GM23338 (cell line): ENCODE measurements at regions not wholly inside any gene's neighbourhood (a gene's known extent, or its start where the extent isn't known, plus 50 kb on each side); places are given as distances from the start of the nearest gene placed in this dataset.

Experiments
- ATAC-seq: fragments of 200-7000 bp; cut with Tn5 transposase; 3 replicates; pipeline ENCODE4 v1.9.1; 2020
- DNase-seq: peaks from one replicate; pipeline ENCODE4 v3.0.0-alpha.2; 2015; ENCODE audit warnings: low spot score
- H2AFZ ChIP-seq: fragments of 200-600 bp; sonication (generic); 2 replicates; pipeline ENCODE4 v1.8.0; 2016; ENCODE audit warnings: antibody characterized with exemption, mild to moderate bottlenecking, moderate library complexity
- H3F3A ChIP-seq: fragments of 200-600 bp; sonication (generic); replicated peaks from 2 replicates; pipeline ENCODE4 v1.8.0; 2017; ENCODE audit warnings: antibody characterized with exemption, mixed run types, low read depth
- H3K27ac ChIP-seq: fragments of 200-600 bp; sonication (generic); 2 replicates; pipeline ENCODE4 v1.6.1; 2016; ENCODE audit warnings: low read depth
- H3K27me3 ChIP-seq: fragments of 200-600 bp; sonication (generic); 2 replicates; pipeline ENCODE4 v1.8.0; 2016; ENCODE audit warnings: mild to moderate bottlenecking, mixed run types, moderate library complexity; ENCODE audit not compliant: insufficient read depth
- H3K36me3 ChIP-seq: fragments of 200-600 bp; sonication (generic); 2 replicates; pipeline ENCODE4 v1.8.0; 2016; ENCODE audit warnings: mild to moderate bottlenecking; ENCODE audit not compliant: insufficient read depth
- H3K4me1 ChIP-seq: fragments of 200-600 bp; sonication (generic); 2 replicates; pipeline ENCODE4 v1.8.0; 2016; ENCODE audit warnings: mild to moderate bottlenecking, moderate library complexity; ENCODE audit not compliant: insufficient read depth
- H3K4me2 ChIP-seq: fragments of 200-600 bp; sonication (generic); 2 replicates; pipeline ENCODE4 v1.7.1; 2017; ENCODE audit warnings: mixed run types
- H3K4me3 ChIP-seq: fragments of 200-600 bp; sonication (generic); 2 replicates; pipeline ENCODE4 v1.6.1; 2016; ENCODE audit warnings: mixed run types
- H3K79me2 ChIP-seq: fragments of 200-600 bp; sonication (generic); replicated peaks from 2 replicates; pipeline ENCODE4 v1.8.0; 2017; ENCODE audit warnings: mild to moderate bottlenecking; ENCODE audit not compliant: insufficient read depth
- H3K9me2 ChIP-seq: fragments of 200-600 bp; sonication (generic); 2 replicates; pipeline ENCODE4 v1.8.0; 2017; ENCODE audit not compliant: insufficient read depth
- H4K20me1 ChIP-seq: fragments of 200-600 bp; sonication (generic); replicated peaks from 2 replicates; pipeline ENCODE4 v1.8.0; 2017; ENCODE audit warnings: mild to moderate bottlenecking; ENCODE audit not compliant: insufficient read depth
- H3K27ac Mint-ChIP-seq: 2 replicates; pipeline ENCODE4 v1.8.0; 2020; ENCODE audit warnings: inconsistent platforms, mild to moderate bottlenecking, moderate library complexity, mixed read lengths
- H3K27me3 Mint-ChIP-seq: 3 replicates; pipeline ENCODE4 v1.8.0; 2022; ENCODE audit warnings: low read depth, mild to moderate bottlenecking, moderate library complexity, mixed read lengths, inconsistent platforms; ENCODE audit not compliant: insufficient read depth, poor library complexity
- H3K36me3 Mint-ChIP-seq: 3 replicates; pipeline ENCODE4 v1.8.0; 2021; ENCODE audit warnings: low read depth, mild to moderate bottlenecking, inconsistent platforms, moderate library complexity, mixed read lengths
- H3K4me1 Mint-ChIP-seq: 3 replicates; pipeline ENCODE4 v1.8.0; 2020; ENCODE audit warnings: mild to moderate bottlenecking, inconsistent platforms, mixed read lengths
- H3K4me3 Mint-ChIP-seq: 3 replicates; pipeline ENCODE4 v1.8.0; 2021; ENCODE audit warnings: moderate library complexity, mild to moderate bottlenecking, inconsistent platforms, mixed read lengths
- H3K9me3 Mint-ChIP-seq: 3 replicates; pipeline ENCODE4 v1.8.0; 2020; ENCODE audit warnings: moderate library complexity, mild to moderate bottlenecking, inconsistent platforms, mixed read lengths
- CREB1 ChIP-seq: fragments of 250-450 bp; sonication (Bioruptor Pico); IDR thresholded peaks from 2 replicates; pipeline ENCODE4 v1.5.0; 2020; ENCODE audit warnings: low read depth, mild to moderate bottlenecking, moderate library complexity
- ETS1 ChIP-seq: IDR thresholded peaks from 2 replicates; pipeline ENCODE4 v1.6.1; 2016; ENCODE audit warnings: antibody characterized with exemption
- EZH2 ChIP-seq: fragments of 200-600 bp; sonication (generic); IDR thresholded peaks from one replicate; pipeline ENCODE4 v1.8.0; 2017; ENCODE audit warnings: antibody characterized with exemption, mild to moderate bottlenecking, low read depth; ENCODE audit not compliant: unreplicated experiment
- EZH2phosphoT487 ChIP-seq: fragments of 200-600 bp; sonication (generic); IDR thresholded peaks from one replicate; pipeline ENCODE4 v1.8.1; 2018; ENCODE audit warnings: antibody characterized with exemption; ENCODE audit not compliant: unreplicated experiment
- JUNB ChIP-seq: IDR thresholded peaks from one replicate; pipeline ENCODE4 v1.6.1; 2016; ENCODE audit warnings: antibody characterized with exemption; ENCODE audit not compliant: unreplicated experiment
- NANOG ChIP-seq: IDR thresholded peaks from 2 replicates; pipeline ENCODE4 v1.6.1; 2016; ENCODE audit warnings: antibody characterized with exemption, borderline replicate concordance
- POLR2AphosphoS5 ChIP-seq: IDR thresholded peaks from 2 replicates; pipeline ENCODE4 v1.6.1; 2016; ENCODE audit warnings: antibody characterized with exemption, low read depth
- REST ChIP-seq: IDR thresholded peaks from one replicate; pipeline ENCODE4 v1.6.1; 2018; ENCODE audit warnings: antibody characterized with exemption; ENCODE audit not compliant: unreplicated experiment
- STAT1 ChIP-seq: IDR thresholded peaks from one replicate; pipeline ENCODE4 v1.6.1; 2016; ENCODE audit warnings: antibody characterized with exemption; ENCODE audit not compliant: unreplicated experiment
- ZNF114 ChIP-seq: fragments of 250-450 bp; sonication (Bioruptor Pico); IDR thresholded peaks from 2 replicates; pipeline ENCODE4 v1.5.0; 2020; ENCODE audit warnings: mild to moderate bottlenecking, moderate library complexity
- ZNF331 ChIP-seq: fragments of 250-450 bp; sonication (Bioruptor Pico); IDR thresholded peaks from 2 replicates; pipeline ENCODE4 v1.5.0; 2020; ENCODE audit warnings: low read depth, mild to moderate bottlenecking, moderate library complexity
- TF ChIP-seq, protein P1 (sequence below), 2 experiments: fragments of 200-600 bp in 1 of 2; sonication (generic) in 1 of 2; conservative IDR thresholded peaks; 2 replicates each; pipeline versions ENCODE4 v1.5.1 to v1.6.1; 2016 to 2017; ENCODE audit warnings: antibody characterized with exemption in 2 of 2, low read depth in 2 of 2, mild to moderate bottlenecking in 2 of 2, moderate library complexity in 1 of 2

GRCh38 chr1:199515261-199515660, 512.2 kb upstream of the NR5A2 start:
- Histone ChIP-seq H2AFZ (no peak overlapping the region), H3K27ac (no peak overlapping the region), H3K4me3 (no peak overlapping the region), H3K4me2 (no peak overlapping the region), H3F3A (no peaks in the 10 kb centered on the region), H4K20me1 (no peaks in the 10 kb centered on the region), H3K9me2 (no peaks in the 10 kb centered on the region), H3K4me1 (peaks cover 12% of the 10 kb centered on the region; the same call in 1 of the 2 replicates), H3K36me3 (no peaks in the 10 kb centered on the region), H3K27me3 (no peaks in the 10 kb centered on the region), H3K79me2 (no peaks in the 10 kb centered on the region)
- DNase-seq (no peak), ATAC-seq (no peak)
- Mint-ChIP-seq H3K36me3 (no peaks in the 10 kb centered on the region), H3K4me1 (peaks cover 18% of the 10 kb centered on the region), H3K4me3 (no peak overlapping the region), H3K27me3 (no peaks in the 10 kb centered on the region), H3K27ac (no peak overlapping the region), H3K9me3 (no peaks in the 10 kb centered on the region)
- no peak for TF ChIP-seq POLR2AphosphoS5
- TF ChIP-seq NANOG, result no peak
- TF ChIP-seq CREB1 (CRISPR knock-in tag), result no peak
- no peak for TF ChIP-seq ZNF114 (CRISPR knock-in tag)
- TF ChIP-seq EZH2, result no peak
- TF ChIP-seq STAT1, result no peak
- no peak for TF ChIP-seq REST

- Mint-ChIP-seq H3K36me3 (no peaks in the 10 kb centered on the region), H3K9me3 (no peaks in the 10 kb centered on the region), H3K27me3 (no peaks in the 10 kb centered on the region), H3K4me3 (no peak overlapping the region), H3K4me1 (no peaks in the 10 kb centered on the region), H3K27ac (no peak overlapping the region)
- DNase-seq (no peak), ATAC-seq (no peak)
- H4K20me1 ChIP-seq, result no peaks in the 10 kb centered on the region
- H3F3A ChIP-seq, result no peaks in the 10 kb centered on the region
- no peak overlapping the region for H3K27ac ChIP-seq
- no peaks in the 10 kb centered on the region for H3K4me1 ChIP-seq
- H2AFZ ChIP-seq, result no peak overlapping the region
- no peaks in the 10 kb centered on the region for H3K27me3 ChIP-seq
- no peak overlapping the region for H3K4me2 ChIP-seq
- H3K36me3 ChIP-seq, result no peaks in the 10 kb centered on the region
- H3K9me2 ChIP-seq, result no peaks in the 10 kb centered on the region; the same call in 1 of the 2 replicates
- H3K79me2 ChIP-seq, result no peaks in the 10 kb centered on the region
- no peak overlapping the region for H3K4me3 ChIP-seq
- no peak for TF ChIP-seq ETS1
- TF ChIP-seq CREB1 (CRISPR knock-in tag), result no peak
- no peak for TF ChIP-seq EZH2phosphoT487
- no peak for TF ChIP-seq JUNB
- no peak for TF ChIP-seq STAT1
- TF ChIP-seq, protein P1, sequence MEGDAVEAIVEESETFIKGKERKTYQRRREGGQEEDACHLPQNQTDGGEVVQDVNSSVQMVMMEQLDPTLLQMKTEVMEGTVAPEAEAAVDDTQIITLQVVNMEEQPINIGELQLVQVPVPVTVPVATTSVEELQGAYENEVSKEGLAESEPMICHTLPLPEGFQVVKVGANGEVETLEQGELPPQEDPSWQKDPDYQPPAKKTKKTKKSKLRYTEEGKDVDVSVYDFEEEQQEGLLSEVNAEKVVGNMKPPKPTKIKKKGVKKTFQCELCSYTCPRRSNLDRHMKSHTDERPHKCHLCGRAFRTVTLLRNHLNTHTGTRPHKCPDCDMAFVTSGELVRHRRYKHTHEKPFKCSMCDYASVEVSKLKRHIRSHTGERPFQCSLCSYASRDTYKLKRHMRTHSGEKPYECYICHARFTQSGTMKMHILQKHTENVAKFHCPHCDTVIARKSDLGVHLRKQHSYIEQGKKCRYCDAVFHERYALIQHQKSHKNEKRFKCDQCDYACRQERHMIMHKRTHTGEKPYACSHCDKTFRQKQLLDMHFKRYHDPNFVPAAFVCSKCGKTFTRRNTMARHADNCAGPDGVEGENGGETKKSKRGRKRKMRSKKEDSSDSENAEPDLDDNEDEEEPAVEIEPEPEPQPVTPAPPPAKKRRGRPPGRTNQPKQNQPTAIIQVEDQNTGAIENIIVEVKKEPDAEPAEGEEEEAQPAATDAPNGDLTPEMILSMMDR (conservative IDR thresholded peaks at IDR 0.05; ENCODE audit: low read depth in 2 of 2), result no peak
- TF ChIP-seq EZH2, result no peak
- no peak for TF ChIP-seq ZNF331 (CRISPR knock-in tag)
- TF ChIP-seq ZNF114 (CRISPR knock-in tag), result no peak
These were observed 505.2 kb upstream of the NR5A2 start for GRCh38 chr1:199522338-199522737.
